IPS-20b (cell line): ENCODE measurements at regions not wholly inside any gene's neighbourhood (a gene's known extent, or its start where the extent isn't known, plus 50 kb on each side); places are given as distances from the start of the nearest gene placed in this dataset.

Source experiments
- H3K27ac ChIP-seq: one replicate; pipeline ENCODE4 v1.5.1; 2013; ENCODE audit warnings: low read length
- H3K27me3 ChIP-seq: 2 replicates; pipeline ENCODE4 v1.6.1; 2013; ENCODE audit warnings: mild to moderate bottlenecking, low read length, inconsistent platforms; ENCODE audit not compliant: insufficient read depth
- H3K36me3 ChIP-seq: 2 replicates; pipeline ENCODE4 v1.6.1; 2013; ENCODE audit warnings: low read depth, mild to moderate bottlenecking, inconsistent platforms, low read length, moderate library complexity; ENCODE audit not compliant: insufficient read depth
- H3K4me1 ChIP-seq: 2 replicates; pipeline ENCODE4 v1.6.1; 2013; ENCODE audit warnings: mild to moderate bottlenecking, control low read depth, inconsistent platforms, low read length, moderate library complexity; ENCODE audit not compliant: insufficient read depth
- H3K4me3 ChIP-seq: 2 replicates; pipeline ENCODE4 v1.5.1; 2013; ENCODE audit warnings: mild to moderate bottlenecking, low read length, inconsistent platforms
- H3K9ac ChIP-seq: 2 replicates; pipeline ENCODE4 v1.6.1; 2013; ENCODE audit warnings: low read depth, mild to moderate bottlenecking, inconsistent platforms, low read length, moderate library complexity
- H3K9me3 ChIP-seq: 2 replicates; pipeline ENCODE4 v1.6.1; 2013; ENCODE audit warnings: mild to moderate bottlenecking, low read depth, low read length, inconsistent platforms; ENCODE audit not compliant: insufficient read depth

DNA sequence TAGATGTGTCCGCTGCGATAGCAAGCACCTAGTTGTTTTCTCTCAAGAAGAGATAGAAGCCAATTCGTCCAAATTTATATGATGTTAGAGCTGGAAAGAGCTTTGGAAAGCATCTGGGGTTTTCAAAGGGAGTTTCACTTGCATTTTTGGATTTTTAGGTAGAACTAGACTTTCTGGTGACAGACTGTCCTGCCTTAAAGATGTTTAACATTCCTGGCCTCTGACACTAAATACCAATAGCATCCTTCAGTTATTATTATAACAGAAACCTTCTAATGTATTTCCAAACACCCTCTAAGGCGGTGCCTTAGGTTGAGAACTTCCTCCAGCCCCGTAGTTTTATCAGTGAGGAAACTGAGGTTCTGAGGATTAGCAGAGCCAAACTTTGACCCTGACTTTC is 305.3 kb downstream of the SATB1 start:
- Histone ChIP-seq H3K9me3 (no peaks in the 10 kb centered on the region), H3K27me3 (no peaks in the 10 kb centered on the region), H3K27ac (no peak overlapping the region), H3K4me1 (no peaks in the 10 kb centered on the region), H3K4me3 (no peak overlapping the region), H3K36me3 (no peaks in the 10 kb centered on the region), H3K9ac (no peak overlapping the region)

DNA sequence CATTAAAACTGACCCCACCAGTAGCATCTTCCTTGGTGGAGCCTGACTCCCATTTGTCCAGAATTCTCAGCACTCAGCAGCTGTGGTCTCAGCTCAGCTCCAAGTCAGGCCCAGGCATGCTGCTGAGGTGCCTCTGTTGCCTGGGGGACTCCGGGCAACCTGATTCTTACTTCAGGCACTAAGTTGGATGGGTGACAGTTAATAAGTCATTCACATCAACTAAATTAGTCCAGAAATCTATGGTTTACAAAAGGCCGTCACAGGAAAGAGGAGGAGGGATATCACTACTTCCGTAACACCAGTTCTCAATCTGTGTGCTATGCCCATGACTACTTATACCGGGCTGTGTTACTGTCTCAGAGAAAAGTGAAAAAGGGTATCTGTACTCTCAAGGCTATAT is 310.2 kb downstream of the SATB1 start:
- Histone ChIP-seq H3K9me3 (no peaks in the 10 kb centered on the region), H3K27ac (no peak overlapping the region), H3K36me3 (no peaks in the 10 kb centered on the region), H3K4me3 (no peak overlapping the region), H3K4me1 (no peaks in the 10 kb centered on the region), H3K9ac (no peak overlapping the region), H3K27me3 (no peaks in the 10 kb centered on the region)

DNA sequence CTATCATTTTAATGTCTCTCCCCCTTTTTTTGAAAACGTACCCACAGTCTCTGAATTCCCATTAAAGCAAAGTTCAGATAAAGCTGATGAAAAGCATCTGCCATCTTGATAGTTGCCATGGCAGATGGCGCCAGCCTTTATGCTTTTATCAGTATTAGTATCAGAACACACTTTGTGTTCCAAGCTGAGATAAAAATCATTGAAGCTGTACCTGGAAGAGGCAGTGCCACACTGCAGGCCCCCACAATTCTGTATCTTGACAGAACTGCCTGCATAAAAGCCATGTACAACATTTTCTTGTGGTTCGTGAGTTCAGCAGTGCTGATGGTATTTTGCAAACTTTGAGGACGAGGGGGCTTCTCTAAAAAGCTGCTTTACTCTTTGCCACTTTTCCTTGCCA is 311.7 kb downstream of the SATB1 start:
- no peak overlapping the region for H3K9ac ChIP-seq
- no peaks in the 10 kb centered on the region for H3K27me3 ChIP-seq
- H3K4me1 ChIP-seq, result no peaks in the 10 kb centered on the region
- no peaks in the 10 kb centered on the region for H3K36me3 ChIP-seq
- no peak overlapping the region for H3K4me3 ChIP-seq
- H3K27ac ChIP-seq, result no peak overlapping the region
- H3K9me3 ChIP-seq, result no peaks in the 10 kb centered on the region

DNA sequence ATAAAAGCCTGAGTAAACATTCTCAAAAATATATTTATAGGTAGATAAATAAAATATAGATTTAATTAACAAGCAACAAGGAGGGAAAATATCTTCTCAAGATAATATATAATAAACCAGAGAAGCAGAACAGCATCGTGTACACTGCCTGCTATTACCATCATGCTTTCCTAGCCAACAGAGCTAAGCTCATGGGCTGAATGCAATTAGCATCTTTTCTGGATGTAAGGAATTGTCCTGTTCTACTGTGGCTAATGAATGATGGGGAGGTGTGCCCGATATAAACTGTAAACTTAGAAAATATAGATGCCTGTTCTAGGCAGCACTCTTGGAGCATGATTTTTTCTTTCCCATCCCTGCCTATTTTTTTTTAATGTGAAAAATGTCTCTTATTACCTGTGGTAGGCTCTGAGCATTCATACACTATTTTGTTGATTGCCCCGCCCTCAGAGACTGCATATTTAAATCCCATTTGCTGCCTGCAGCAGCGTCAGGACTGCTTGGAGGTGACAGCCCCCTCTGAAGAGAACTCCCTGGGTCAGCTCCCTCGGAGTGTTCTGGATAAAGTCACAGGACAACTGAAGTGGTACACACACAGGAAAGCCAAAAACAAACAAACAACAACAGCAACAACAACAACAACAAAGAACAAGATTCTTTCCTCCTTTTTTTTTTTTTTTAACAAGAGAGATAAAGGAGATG is 312.3 kb downstream of the SATB1 start:
- Histone ChIP-seq H3K9ac (no peak overlapping the region), H3K27ac (no peak overlapping the region), H3K36me3 (no peaks in the 10 kb centered on the region), H3K4me3 (no peak overlapping the region), H3K4me1 (no peaks in the 10 kb centered on the region), H3K9me3 (no peaks in the 10 kb centered on the region), H3K27me3 (no peaks in the 10 kb centered on the region)

DNA sequence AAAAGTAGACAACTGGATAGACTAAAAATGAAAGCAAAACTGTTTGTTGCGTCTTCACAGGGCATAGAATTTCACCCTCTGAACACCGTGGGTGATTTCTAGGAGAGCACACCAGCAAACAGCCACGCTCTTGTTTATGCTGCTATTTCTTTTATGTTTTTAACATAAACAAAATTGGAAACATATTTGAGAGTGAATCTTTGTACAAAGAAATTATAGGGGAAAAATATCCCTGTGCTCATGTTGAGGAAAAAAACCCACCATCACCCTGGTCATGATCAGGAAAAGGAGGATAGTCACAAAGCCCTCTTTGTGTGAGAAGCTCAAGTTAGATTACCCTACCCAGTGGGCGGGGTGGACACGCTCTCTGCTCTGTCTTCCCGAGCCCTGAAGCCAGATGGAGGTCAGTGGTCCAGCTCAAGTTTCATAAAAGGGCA is 313.3 kb downstream of the SATB1 start:
- no peaks in the 10 kb centered on the region for H3K9me3 ChIP-seq
- no peaks in the 10 kb centered on the region for H3K36me3 ChIP-seq
- H3K4me3 ChIP-seq, result no peak overlapping the region
- H3K27ac ChIP-seq, result no peak overlapping the region
- no peak overlapping the region for H3K9ac ChIP-seq
- no peaks in the 10 kb centered on the region for H3K27me3 ChIP-seq
- H3K4me1 ChIP-seq, result no peaks in the 10 kb centered on the region

DNA sequence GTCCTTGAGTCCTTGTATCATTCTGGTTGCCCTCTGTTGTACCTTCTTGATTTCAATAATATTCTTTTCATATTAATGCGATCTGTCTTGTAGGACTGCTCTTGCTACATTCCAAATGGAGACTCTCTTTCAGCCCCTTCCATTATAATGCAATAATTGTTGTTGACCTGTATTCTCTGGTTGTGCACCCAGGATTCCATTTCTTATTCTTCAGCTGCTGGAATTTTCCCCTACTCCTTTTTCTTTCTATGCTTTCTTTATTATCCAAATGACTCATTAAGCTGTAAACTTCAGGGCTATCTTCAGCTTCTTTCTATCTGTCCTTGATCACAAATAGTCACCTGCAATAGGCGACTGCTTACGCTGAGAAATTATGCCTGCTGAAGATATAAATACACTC is 321.5 kb downstream of the SATB1 start:
- Histone ChIP-seq H3K4me1 (peaks cover 11% of the 10 kb centered on the region), H3K9me3 (no peaks in the 10 kb centered on the region), H3K27me3 (no peaks in the 10 kb centered on the region), H3K9ac (no peak overlapping the region), H3K36me3 (no peaks in the 10 kb centered on the region), H3K4me3 (0 out of 2 replicates have a peak overlapping the region, but pooled peaks have one; percentile 4), H3K27ac (no peak overlapping the region)

DNA sequence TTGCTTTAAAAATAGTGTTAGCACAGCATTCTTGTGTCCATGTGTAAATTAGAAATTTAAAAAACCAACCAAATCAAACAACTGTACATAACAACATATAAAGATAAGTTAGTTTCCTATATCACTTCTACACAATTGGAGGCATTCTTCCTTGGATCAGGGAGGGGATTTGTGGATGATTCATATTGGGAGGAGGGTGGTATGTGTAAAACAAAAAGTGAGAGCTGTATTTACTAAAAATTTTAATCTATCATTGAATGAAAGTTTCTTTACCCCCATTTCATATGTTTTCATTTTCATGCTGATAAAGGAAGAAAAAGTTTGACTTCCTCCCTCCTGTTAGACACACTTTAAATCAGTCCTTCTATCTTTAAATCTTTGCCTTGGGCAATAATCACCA is 325.0 kb downstream of the SATB1 start:
- H3K27me3 ChIP-seq, result no peaks in the 10 kb centered on the region
- peaks cover 9% of the 10 kb centered on the region for H3K9me3 ChIP-seq
- H3K4me1 ChIP-seq, result peaks cover 11% of the 10 kb centered on the region
- no peak overlapping the region for H3K9ac ChIP-seq
- H3K4me3 ChIP-seq, result no peak overlapping the region
- H3K27ac ChIP-seq, result no peak overlapping the region
- H3K36me3 ChIP-seq, result no peaks in the 10 kb centered on the region

DNA sequence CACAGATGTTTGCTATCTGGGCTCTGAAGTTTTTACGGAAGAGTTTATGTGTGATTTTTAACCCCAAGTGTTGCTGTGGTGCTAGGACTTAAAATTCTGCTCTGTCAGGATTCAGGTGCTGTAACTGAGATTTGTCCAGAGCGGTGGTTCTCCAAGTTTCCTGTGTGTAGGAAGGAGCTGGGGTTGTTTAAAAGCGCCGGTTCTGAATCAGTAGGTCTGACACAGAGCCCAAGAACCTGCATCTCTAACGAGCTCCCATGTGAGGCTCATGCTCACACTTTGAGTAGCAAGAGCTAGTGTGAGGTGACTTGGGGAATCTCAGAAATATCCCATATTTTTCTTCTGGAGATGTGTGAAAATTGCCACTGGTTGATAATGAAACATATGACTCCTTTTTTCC is 325.5 kb downstream of the SATB1 start:
- Histone ChIP-seq H3K4me1 (peaks cover 11% of the 10 kb centered on the region), H3K27ac (no peak overlapping the region), H3K9ac (no peak overlapping the region)

DNA sequence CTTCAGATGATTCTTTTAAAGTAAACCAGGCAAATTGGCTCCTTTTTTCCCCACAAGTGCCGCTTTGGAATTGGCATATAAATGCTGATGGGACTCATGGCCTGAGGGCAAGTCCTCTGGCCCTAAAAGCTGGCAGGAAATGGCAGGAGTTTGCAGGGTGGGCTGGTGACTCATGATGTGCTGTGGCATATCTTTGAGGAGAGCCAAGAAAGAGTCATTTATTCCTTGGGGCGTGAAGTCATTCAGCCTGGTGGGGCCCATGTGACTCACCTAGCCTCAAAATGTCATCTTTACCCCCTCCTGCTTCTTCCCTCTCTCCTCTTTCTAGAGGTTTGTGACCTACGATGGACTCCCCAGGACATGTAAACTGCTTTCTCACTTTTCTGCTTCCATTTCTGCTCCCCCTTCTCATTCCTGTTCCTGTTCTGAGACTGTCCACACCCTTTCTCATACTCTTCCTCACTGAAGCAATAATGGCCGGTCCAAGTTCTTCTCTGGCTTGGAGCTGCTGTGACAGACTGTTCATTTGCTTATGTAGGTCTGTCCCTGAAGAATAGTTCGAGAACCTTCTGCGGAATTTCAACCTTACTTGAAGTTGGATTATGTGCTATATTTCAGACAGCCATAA is 326.1 kb downstream of the SATB1 start:
- H3K9ac ChIP-seq, result no peak overlapping the region
- no peaks in the 10 kb centered on the region for H3K27me3 ChIP-seq
- H3K4me1 ChIP-seq, result peaks cover 10% of the 10 kb centered on the region
- H3K27ac ChIP-seq, result no peak overlapping the region
- H3K36me3 ChIP-seq, result no peaks in the 10 kb centered on the region
- H3K9me3 ChIP-seq, result peaks cover 9% of the 10 kb centered on the region
- H3K4me3 ChIP-seq, result no peak overlapping the region

More for the DNA sequence above, 325.5 kb downstream of the SATB1 start:
- no peaks in the 10 kb centered on the region for H3K36me3 ChIP-seq
- no peak overlapping the region for H3K4me3 ChIP-seq
- peaks cover 9% of the 10 kb centered on the region for H3K9me3 ChIP-seq
- no peaks in the 10 kb centered on the region for H3K27me3 ChIP-seq

DNA sequence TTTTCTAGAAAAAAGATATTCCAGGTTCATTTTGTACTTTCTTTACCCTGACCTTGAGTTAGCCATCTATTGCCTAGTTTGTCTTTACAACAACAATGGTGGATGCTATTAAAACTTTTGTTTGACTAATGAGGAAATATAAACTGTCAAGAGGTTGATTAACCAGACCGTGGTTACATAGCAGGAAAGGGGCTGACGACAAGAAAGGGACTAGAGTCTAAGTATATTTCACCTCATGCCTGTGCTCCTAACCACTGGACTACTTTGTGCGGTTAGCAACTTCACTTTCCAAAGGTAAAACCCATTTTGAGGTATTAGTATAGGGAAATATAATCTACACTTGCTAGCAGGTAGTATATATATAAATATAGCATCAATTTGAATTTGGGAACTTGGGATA is 327.1 kb downstream of the SATB1 start:
- Histone ChIP-seq H3K4me1 (no peaks in the 10 kb centered on the region), H3K27me3 (no peaks in the 10 kb centered on the region), H3K4me3 (no peak overlapping the region), H3K36me3 (no peaks in the 10 kb centered on the region), H3K9ac (no peak overlapping the region), H3K27ac (no peak overlapping the region), H3K9me3 (peaks cover 9% of the 10 kb centered on the region)

DNA sequence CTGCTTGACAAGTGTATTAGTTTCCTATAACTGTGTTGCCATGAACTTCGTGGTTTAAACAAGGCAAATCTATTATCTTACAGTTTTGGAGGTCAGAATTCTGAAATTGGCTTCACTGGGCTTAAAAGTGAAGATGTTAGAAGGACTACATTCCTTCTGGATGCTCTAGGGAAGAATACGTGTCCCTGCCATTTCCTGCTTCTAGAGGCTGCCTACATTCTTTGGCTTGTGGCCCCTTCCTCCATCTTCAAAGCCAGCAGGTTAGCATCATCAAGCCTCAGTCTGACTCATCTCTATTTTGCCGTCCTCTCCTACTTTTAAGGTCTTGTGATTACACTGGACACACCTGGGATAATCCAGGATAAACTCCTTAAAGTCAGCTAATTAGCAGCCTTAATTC is 327.7 kb downstream of the SATB1 start:
- Histone ChIP-seq H3K9ac (no peak overlapping the region), H3K36me3 (no peaks in the 10 kb centered on the region), H3K27me3 (no peaks in the 10 kb centered on the region), H3K27ac (no peak overlapping the region), H3K9me3 (peaks cover 9% of the 10 kb centered on the region), H3K4me3 (no peak overlapping the region), H3K4me1 (no peaks in the 10 kb centered on the region)

DNA sequence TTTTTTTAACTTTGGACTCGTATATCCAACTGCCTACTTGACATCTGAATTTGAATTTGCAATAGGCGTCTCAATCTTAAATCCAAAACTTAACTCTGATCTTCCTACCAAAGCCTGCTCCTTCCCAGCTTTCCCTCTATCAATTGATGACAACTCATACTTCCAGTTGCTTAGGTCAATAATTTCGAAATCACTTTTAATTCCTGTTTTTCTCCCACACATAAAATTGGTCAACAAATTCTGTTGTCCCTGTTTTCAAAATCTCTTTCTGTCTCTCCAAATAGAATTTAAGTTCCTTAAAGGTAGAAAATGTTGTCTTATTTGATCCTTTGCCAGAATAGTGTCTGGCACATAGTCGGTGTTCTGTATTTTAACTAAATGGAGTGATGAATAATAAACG is 332.4 kb downstream of the SATB1 start:
- no peaks in the 10 kb centered on the region for H3K27me3 ChIP-seq
- H3K4me1 ChIP-seq, result no peaks in the 10 kb centered on the region
- no peak overlapping the region for H3K9ac ChIP-seq
- peaks cover 8% of the 10 kb centered on the region for H3K9me3 ChIP-seq
- no peak overlapping the region for H3K27ac ChIP-seq
- no peak overlapping the region for H3K4me3 ChIP-seq
- no peaks in the 10 kb centered on the region for H3K36me3 ChIP-seq
